K562 (cell line): ENCODE measurements at regions not wholly inside any gene's neighbourhood (a gene's known extent, or its start where the extent isn't known, plus 50 kb on each side); places are given as distances from the start of the nearest gene placed in this dataset.

Source experiments
- ATAC-seq: fragments of 200-7000 bp; cut with Tn5 transposase; 3 replicates; pipeline ENCODE4 v1.9.1; 2020; ENCODE audit warnings: moderate library complexity
- BruUV-seq: library from RNA; stranded (reverse); fragments of 400-500 nt; replicated peaks from 2 replicates; lab custom pipeline; 2021; lab: Mats Ljungman, UMichigan
- CTCF ChIA-PET: fragments of 300-600 bp; formaldehyde crosslinking; extraction: SDS; loops from one replicate; lab custom pipeline; 2021; ENCODE audit warnings: low intra/inter-chr PET ratio; lab: Yijun Ruan, JAX
- POLR2A ChIA-PET: fragments of 300-600, 350-650 bp; sonication (Branson Sonifier 250); formaldehyde crosslinking; extraction: SDS; loops from one replicate; lab custom pipeline; 2021; ENCODE audit warnings: antibody characterized with exemption, inconsistent platforms; lab: Yijun Ruan, JAX
- DNase-seq, 4 experiments: peaks; one replicate each; pipeline versions ENCODE4 v3.0.0 to v3.0.0-alpha.2; 2011 to 2018; ENCODE audit warnings: low spot score in 3 of 4, mixed read lengths in 3 of 4; ENCODE audit errors: extremely low read depth in 1 of 4
- FAIRE-seq: peaks from 2 replicates; lab custom pipeline; 2011; peaks lifted over from hg19 to GRCh38; lab: Jason Lieb, UNC
- H2AFZ ChIP-seq: 2 replicates; pipeline ENCODE4 v1.6.0; 2011; ENCODE audit warnings: low read depth, low read length, control low read depth, inconsistent platforms
- H3K27ac ChIP-seq: fragments of 200-600 bp; 3 replicates; pipeline ENCODE4 v1.8.0; 2011; ENCODE audit warnings: low read depth, mild to moderate bottlenecking, control low read depth, inconsistent platforms, low read length, moderate library complexity, mixed read lengths; ENCODE audit errors: extremely low read depth
- H3K27me3 ChIP-seq, 2 experiments: fragments of 300-600 bp in 1 of 2; 2 replicates in 1 of 2; 3 replicates in 1 of 2; pipeline versions ENCODE4 v1.6.0 to v1.8.0; 2011; ENCODE audit warnings: inconsistent platforms in 2 of 2, low read length in 2 of 2, mild to moderate bottlenecking in 1 of 2, mixed read lengths in 1 of 2, moderate library complexity in 1 of 2; ENCODE audit not compliant: control insufficient read depth in 2 of 2, insufficient read depth in 2 of 2
- H3K36me3 ChIP-seq: fragments of 300-600 bp; 3 replicates; pipeline ENCODE4 v1.8.0; 2011; ENCODE audit warnings: mild to moderate bottlenecking, low read length, inconsistent platforms; ENCODE audit not compliant: control insufficient read depth, insufficient read depth
- H3K4me1 ChIP-seq, 2 experiments: fragments of 200-600 bp in 1 of 2; replicated peaks in 1 of 2; 2 replicates in 1 of 2; 3 replicates in 1 of 2; pipeline versions ENCODE4 v1.5.1 to v1.8.0; 2011; ENCODE audit warnings: inconsistent platforms in 2 of 2, low read length in 2 of 2, mild to moderate bottlenecking in 1 of 2, mixed read lengths in 1 of 2, moderate library complexity in 1 of 2; ENCODE audit not compliant: control insufficient read depth in 2 of 2, insufficient read depth in 2 of 2
- H3K4me2 ChIP-seq: 2 replicates; pipeline ENCODE4 v1.6.1; 2011; ENCODE audit warnings: low read length, control low read depth, inconsistent platforms, mixed read lengths; ENCODE audit not compliant: insufficient read depth
- H3K4me3 ChIP-seq: fragments of 200-600 bp; sonication (generic), shearing (Covaris generic); 2 replicates; pipeline ENCODE4 v1.5.1; 2016; ENCODE audit warnings: control low read depth, inconsistent platforms
- H3K79me2 ChIP-seq: fragments of 200-600 bp; 3 replicates; pipeline ENCODE4 v1.8.0; 2011; ENCODE audit warnings: low read length, inconsistent platforms; ENCODE audit not compliant: control insufficient read depth, insufficient read depth
- H3K9ac ChIP-seq, 2 experiments: 2 replicates each; pipeline versions ENCODE4 v1.6.0 to v1.6.1; 2011; ENCODE audit warnings: low read depth in 2 of 2, low read length in 2 of 2, control low read depth in 1 of 2, inconsistent platforms in 1 of 2, mild to moderate bottlenecking in 1 of 2, mixed read lengths in 1 of 2; ENCODE audit not compliant: insufficient read depth in 1 of 2
- H3K9me1 ChIP-seq: one replicate; pipeline ENCODE4 v1.6.0; 2011; ENCODE audit warnings: inconsistent platforms, mild to moderate bottlenecking, low read length, moderate library complexity; ENCODE audit not compliant: control insufficient read depth, insufficient read depth
- H3K9me3 ChIP-seq: replicated peaks from 2 replicates; pipeline ENCODE4 v1.5.1; 2011; ENCODE audit warnings: low read depth, low read length, inconsistent platforms; ENCODE audit not compliant: control insufficient read depth, insufficient read depth
- H4K20me1 ChIP-seq: replicated peaks from 2 replicates; pipeline ENCODE4 v1.6.1; 2011; ENCODE audit warnings: low read length, inconsistent platforms, mixed read lengths; ENCODE audit not compliant: control insufficient read depth, insufficient read depth
- CEBPG ChIP-seq, 3 experiments: fragments of 200-800 bp in 1 of 3; sonication (Bioruptor generic) in 1 of 3; sonication (generic) in 1 of 3; formaldehyde crosslinking in 1 of 3; IDR thresholded peaks in 2 of 3; conservative IDR thresholded peaks in 1 of 3; 2 replicates each; pipeline versions ENCODE4 v1.6.1 to v1.8.0; 2016 to 2022; ENCODE audit warnings: missing compliant biosample characterization in 2 of 3, missing genetic modification characterization in 2 of 3, mild to moderate bottlenecking in 1 of 3, missing genetic modification reagents in 1 of 3
- FOXK2 ChIP-seq, 2 experiments: fragments of 450-650 bp; IDR thresholded peaks in 1 of 2; conservative IDR thresholded peaks in 1 of 2; 2 replicates each; pipeline ENCODE4 v1.6.1; 2016; ENCODE audit warnings: low read depth in 2 of 2, mild to moderate bottlenecking in 1 of 2
- HMG20B ChIP-seq: fragments of 250-450 bp; sonication (Bioruptor Pico); IDR thresholded peaks from 2 replicates; pipeline ENCODE4 v1.5.0; 2021; ENCODE audit warnings: mild to moderate bottlenecking
- HNRNPK ChIP-seq: fragments of 200-400 bp; formaldehyde crosslinking; IDR thresholded peaks from one replicate; pipeline ENCODE4 v1.6.1; 2018; ENCODE audit warnings: mild to moderate bottlenecking, low read depth, low read length; ENCODE audit not compliant: poor library complexity, severe bottlenecking
- KDM4B ChIP-seq, 2 experiments: fragments of 450-650 bp in 1 of 2; sonication (generic) in 1 of 2; IDR thresholded peaks; 2 replicates each; pipeline ENCODE4 v1.6.1; 2016 to 2017; ENCODE audit warnings: borderline replicate concordance in 2 of 2, antibody characterized with exemption in 1 of 2, low read depth in 1 of 2, mild to moderate bottlenecking in 1 of 2
- KLF13 ChIP-seq: fragments of 450-650 bp; IDR thresholded peaks from 2 replicates; pipeline ENCODE4 v1.6.1; 2016; ENCODE audit warnings: missing genetic modification characterization, low read depth, mild to moderate bottlenecking, missing compliant biosample characterization, moderate library complexity, borderline replicate concordance
- MCM2 ChIP-seq: fragments of 450-650 bp; IDR thresholded peaks from 2 replicates; pipeline ENCODE4 v1.6.1; 2017; ENCODE audit warnings: low read depth, mild to moderate bottlenecking
- MTA2 ChIP-seq: fragments of 450-650 bp; IDR thresholded peaks from 2 replicates; pipeline ENCODE4 v1.6.1; 2016; ENCODE audit warnings: low read depth
- NCOA6 ChIP-seq: fragments of 450-650 bp; IDR thresholded peaks from 2 replicates; pipeline ENCODE4 v1.6.1; 2017; ENCODE audit warnings: mild to moderate bottlenecking
- NFYB ChIP-seq: IDR thresholded peaks from 2 replicates; pipeline ENCODE4 v1.6.1; 2011; ENCODE audit warnings: mild to moderate bottlenecking, moderate library complexity; ENCODE audit not compliant: insufficient read length; ENCODE audit errors: extremely low read depth
- RBM15 ChIP-seq: fragments of 200-400 bp; formaldehyde crosslinking; IDR thresholded peaks from 2 replicates; pipeline ENCODE4 v1.6.1; 2018; ENCODE audit warnings: mild to moderate bottlenecking, low read length, moderate library complexity; ENCODE audit not compliant: insufficient read depth
- RFX5 ChIP-seq: IDR thresholded peaks from 2 replicates; pipeline ENCODE4 v1.6.1; 2011; ENCODE audit warnings: low read depth, mild to moderate bottlenecking, improper control_type of control experiment, low read length
- SNIP1 ChIP-seq: fragments of 450-650 bp; IDR thresholded peaks from 2 replicates; pipeline ENCODE4 v1.7.1; 2017; ENCODE audit warnings: low read depth, mild to moderate bottlenecking
- THRB ChIP-seq: fragments of 450-650 bp; formaldehyde crosslinking; conservative IDR thresholded peaks from 2 replicates; pipeline ENCODE4 v1.4.0; 2022; ENCODE audit warnings: mild to moderate bottlenecking, missing genetic modification characterization
- ZNF224 ChIP-seq: sonication (generic); formaldehyde crosslinking; IDR thresholded peaks from 2 replicates; pipeline ENCODE4 v1.8.0; 2022; ENCODE audit warnings: mild to moderate bottlenecking, missing genetic modification reagents
- ZNF239 ChIP-seq: fragments of 250-450 bp; sonication (Bioruptor Pico); IDR thresholded peaks from 2 replicates; pipeline ENCODE4 v1.4.0; 2020; ENCODE audit warnings: mild to moderate bottlenecking
- ZNF324 ChIP-seq: fragments of 250-450 bp; sonication (Bioruptor Pico); IDR thresholded peaks from 2 replicates; pipeline ENCODE4 v1.4.0; 2020; ENCODE audit warnings: mild to moderate bottlenecking
- WGBS: fragments of 100-300 bp; shearing (Covaris generic); methylation state at CpG from one replicate; pipeline ENCODE4 v1.1.6; 2016; ENCODE audit warnings: low coverage, mixed read lengths; ENCODE audit not compliant: insufficient coverage; ENCODE audit errors: missing lambda C conversion rate; 5-methylcytosine and 5-hydroxymethylcytosine counted together
- in situ Hi-C: fragments of 300-500 bp; cut with MboI; formaldehyde crosslinking; loops from 4 replicates; pipeline ENCODE4 v1.15.0; 2018; ENCODE audit warnings: inconsistent platforms, mixed read lengths
- intact Hi-C: fragments of 100-400 bp; cut with micrococcal nuclease; formaldehyde crosslinking; loops from 2 replicates; pipeline ENCODE4 v1.14.2; 2022
- TF ChIP-seq, protein P1 (sequence below): sonication (generic); formaldehyde crosslinking; IDR thresholded peaks from 2 replicates; pipeline ENCODE4 v1.8.0; 2022; ENCODE audit warnings: mild to moderate bottlenecking, missing genetic modification reagents
- TF ChIP-seq, protein P2 (sequence below): IDR thresholded peaks from 2 replicates; pipeline ENCODE4 v1.6.1; 2012; ENCODE audit warnings: low read depth, low read length, improper control_type of control experiment, borderline replicate concordance
- TF ChIP-seq, protein P3 (sequence below): sonication (generic); formaldehyde crosslinking; IDR thresholded peaks from 2 replicates; pipeline ENCODE4 v1.8.0; 2022; ENCODE audit warnings: mild to moderate bottlenecking, low read depth, missing genetic modification reagents

DNA sequence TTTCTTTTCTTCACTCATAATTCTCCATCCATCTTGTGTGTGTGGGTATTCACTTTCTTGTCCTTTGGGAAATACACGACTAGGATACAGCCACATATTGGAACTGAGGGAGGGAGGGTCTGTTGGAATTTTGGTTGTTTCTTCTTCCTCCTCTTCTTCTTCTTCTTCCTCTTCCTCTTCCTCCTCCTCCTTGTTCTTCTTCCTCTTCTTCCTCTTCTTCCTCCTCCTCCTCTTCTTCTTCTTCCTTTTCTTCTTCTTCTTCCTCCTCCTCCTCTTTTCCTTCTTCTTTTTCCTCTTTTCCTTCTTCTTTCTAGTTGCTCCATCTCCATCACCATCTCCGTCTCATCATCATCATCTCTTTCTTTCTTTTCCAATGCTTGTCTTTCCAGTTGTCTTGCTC is 1307.3 kb upstream of the ZEB2 start:
- 0% methylated on average over 2 of the region's 2 CpGs for WGBS
- intact Hi-C loops (no loop called here), in situ Hi-C loops (no loop called here)
- no peak for DNase-seq
- no TSS peak for BruUV-seq
- H3K79me2 ChIP-seq = no peaks in the 10 kb centered on the region
- POLR2A ChIA-PET = no interaction called here
- H3K4me3 ChIP-seq = no peak overlapping the region
- no peak overlapping the region for H3K4me2 ChIP-seq
- CTCF ChIA-PET = no interaction called here
- no peak for FAIRE-seq
- H3K4me1 ChIP-seq = no peaks in the 10 kb centered on the region; a peak in 1 of 5 replicates
- no peaks in the 10 kb centered on the region for H3K36me3 ChIP-seq
- H2AFZ ChIP-seq = no peak overlapping the region
- no peak overlapping the region for H3K9ac ChIP-seq
- H3K9me1 ChIP-seq = no peaks in the 10 kb centered on the region
- no peaks in the 10 kb centered on the region for H3K27me3 ChIP-seq
- no peaks in the 10 kb centered on the region for H4K20me1 ChIP-seq
- H3K27ac ChIP-seq = no peak overlapping the region
- TF ChIP-seq SNIP1 (no peak), HNRNPK (no peak), ZNF324 (CRISPR knock-in tag) (no peak), CEBPG (CRISPR knock-in tag; IDR thresholded peaks at IDR 0.05) (no peak), CEBPG (tag; conservative IDR thresholded peaks at IDR 0.05 in 1 of 2, IDR thresholded peaks at IDR 0.05 in 1 of 2) (no peak), FOXK2 (conservative IDR thresholded peaks at IDR 0.05 in 1 of 2, IDR thresholded peaks at IDR 0.05 in 1 of 2; ENCODE audit: low read depth in 2 of 2) (no peak), HMG20B (CRISPR knock-in tag) (no peak), ZNF224 (CRISPR knock-in tag) (no peak), RBM15 (no peak), MCM2 (no peak), KDM4B (IDR thresholded peaks at IDR 0.05; ENCODE audit: borderline replicate concordance in 2 of 2, low read depth in 1 of 2) (no peak), MTA2 (no peak), THRB (CRISPR knock-in tag) (no peak), RFX5 (no peak), NFYB (no peak), NCOA6 (no peak), KLF13 (tag) (no peak), ZNF239 (CRISPR knock-in tag) (no peak)
- TF ChIP-seq, protein P1, sequence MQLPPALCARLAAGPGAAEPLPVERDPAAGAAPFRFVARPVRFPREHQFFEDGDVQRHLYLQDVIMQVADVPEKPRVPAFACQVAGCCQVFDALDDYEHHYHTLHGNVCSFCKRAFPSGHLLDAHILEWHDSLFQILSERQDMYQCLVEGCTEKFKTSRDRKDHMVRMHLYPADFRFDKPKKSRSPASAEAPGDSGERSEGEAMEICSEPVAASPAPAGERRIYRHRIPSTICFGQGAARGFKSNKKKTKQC (CRISPR knock-in tag) = no peak
- TF ChIP-seq, protein P2, sequence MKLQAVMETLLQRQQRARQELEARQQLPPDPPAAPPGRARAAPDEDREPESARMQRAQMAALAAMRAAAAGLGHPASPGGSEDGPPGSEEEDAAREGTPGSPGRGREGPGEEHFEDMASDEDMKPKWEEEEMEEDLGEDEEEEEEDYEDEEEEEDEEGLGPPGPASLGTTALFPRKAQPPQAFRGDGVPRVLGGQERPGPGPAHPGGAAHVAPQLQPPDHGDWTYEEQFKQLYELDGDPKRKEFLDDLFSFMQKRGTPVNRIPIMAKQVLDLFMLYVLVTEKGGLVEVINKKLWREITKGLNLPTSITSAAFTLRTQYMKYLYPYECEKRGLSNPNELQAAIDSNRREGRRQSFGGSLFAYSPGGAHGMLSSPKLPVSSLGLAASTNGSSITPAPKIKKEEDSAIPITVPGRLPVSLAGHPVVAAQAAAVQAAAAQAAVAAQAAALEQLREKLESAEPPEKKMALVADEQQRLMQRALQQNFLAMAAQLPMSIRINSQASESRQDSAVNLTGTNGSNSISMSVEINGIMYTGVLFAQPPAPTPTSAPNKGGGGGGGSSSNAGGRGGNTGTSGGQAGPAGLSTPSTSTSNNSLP = no peak
- TF ChIP-seq, protein P3, sequence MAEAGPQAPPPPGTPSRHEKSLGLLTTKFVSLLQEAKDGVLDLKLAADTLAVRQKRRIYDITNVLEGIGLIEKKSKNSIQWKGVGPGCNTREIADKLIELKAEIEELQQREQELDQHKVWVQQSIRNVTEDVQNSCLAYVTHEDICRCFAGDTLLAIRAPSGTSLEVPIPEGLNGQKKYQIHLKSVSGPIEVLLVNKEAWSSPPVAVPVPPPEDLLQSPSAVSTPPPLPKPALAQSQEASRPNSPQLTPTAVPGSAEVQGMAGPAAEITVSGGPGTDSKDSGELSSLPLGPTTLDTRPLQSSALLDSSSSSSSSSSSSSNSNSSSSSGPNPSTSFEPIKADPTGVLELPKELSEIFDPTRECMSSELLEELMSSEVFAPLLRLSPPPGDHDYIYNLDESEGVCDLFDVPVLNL (CRISPR knock-in tag) = no peak
- no peaks in the 10 kb centered on the region for H3K9me3 ChIP-seq
- ATAC-seq = no peak
